ENCODE measurements at regions not wholly inside any gene's neighbourhood (a gene's known extent, or its start where the extent isn't known, plus 50 kb on each side); places are given as distances from the start of the nearest gene placed in this dataset.

DNA sequence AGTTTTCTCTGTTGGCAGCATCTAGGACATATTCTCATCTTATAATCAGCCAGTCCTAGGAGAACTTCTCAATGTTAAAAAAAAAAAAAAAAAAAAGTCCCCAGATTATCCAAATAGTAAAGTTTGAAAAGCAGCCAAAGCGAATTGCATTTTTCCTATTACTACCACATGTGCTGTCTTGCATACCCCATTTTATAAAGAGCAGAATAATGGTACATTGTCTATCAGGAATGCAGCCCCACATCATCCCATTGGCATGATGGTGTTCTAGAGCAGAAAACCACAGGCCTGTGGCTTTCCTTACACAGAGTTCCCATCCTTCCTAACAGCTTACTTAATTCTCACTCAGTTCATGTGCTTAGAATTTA is 381.6 kb downstream of the TMEM38B start:
- no peaks in the 10 kb centered on the region for H4K20me1 ChIP-seq (ENCODE audit: insufficient read depth, low read length)
- BruUV-seq (replicated peaks), result no TSS peak
- intact Hi-C loops (cut with micrococcal nuclease; ENCODE audit: unreplicated experiment), result no loop called here
- no peaks in the 10 kb centered on the region for H3K36me3 ChIP-seq (ENCODE audit: insufficient read depth, low read length)
- no peaks in the 10 kb centered on the region for H3K4me1 ChIP-seq (ENCODE audit: insufficient read depth, low read length, poor library complexity, severe bottlenecking)
- H3K4me3 ChIP-seq (ENCODE audit: low read depth, low read length, poor library complexity, severe bottlenecking), result no peak overlapping the region
- DNase-seq (ENCODE audit: low spot score), result no peak
- ChIA-PET CTCF (ENCODE audit: unreplicated experiment) (no interaction called here), POLR2A (no interaction called here)
- no peak overlapping the region for H3K27ac ChIP-seq (ENCODE audit: low read depth, low read length, poor library complexity, severe bottlenecking)
- no peak overlapping the region for H2AFZ ChIP-seq (ENCODE audit: low read length)
- TF ChIP-seq EZH2phosphoT487 (IDR thresholded peaks at IDR 0.05; ENCODE audit: borderline replicate concordance, low read depth, low read length) (no peak), CTCF (conservative IDR thresholded peaks at IDR 0.05; ENCODE audit: low read length) (no peak)
- H3K4me2 ChIP-seq (ENCODE audit: low read length), result no peak overlapping the region
- H3K79me2 ChIP-seq (ENCODE audit: insufficient read depth, low read depth, low read length), result no peaks in the 10 kb centered on the region
- H3K9me3 ChIP-seq (ENCODE audit: low read length), result no peaks in the 10 kb centered on the region
- no peaks in the 10 kb centered on the region for H3K9me2 ChIP-seq (ENCODE audit: insufficient read depth, low read length)

DNA sequence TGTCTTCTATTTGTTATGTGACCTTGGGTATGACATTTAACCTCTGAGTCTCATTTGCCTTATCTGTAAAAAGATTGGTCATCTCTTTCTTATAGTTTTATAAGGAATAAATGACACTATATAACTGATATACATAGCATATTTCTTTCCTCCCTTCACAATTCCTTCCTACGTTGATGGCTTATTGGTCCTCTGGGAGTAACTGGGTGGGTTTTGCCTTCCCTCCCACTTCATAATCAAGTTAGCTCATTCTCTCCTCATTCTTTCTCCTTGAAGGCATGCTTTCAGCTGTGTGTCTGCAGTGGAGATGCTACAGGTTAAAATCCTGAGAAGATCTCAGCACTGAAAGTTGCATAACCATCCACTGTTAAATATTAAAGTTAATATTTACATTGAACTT is 382.4 kb downstream of the TMEM38B start:
- no peaks in the 10 kb centered on the region for H3K4me1 ChIP-seq (ENCODE audit: insufficient read depth, low read length, poor library complexity, severe bottlenecking)
- ChIA-PET CTCF (ENCODE audit: unreplicated experiment) (no interaction called here), POLR2A (interaction anchor here (0.7 kb wide), 1 partner anchor 81 kb away, joined by 3 read pairs; no protein-coding TSS in a partner anchor)
- intact Hi-C loops (cut with micrococcal nuclease; ENCODE audit: unreplicated experiment), result no loop called here
- H3K79me2 ChIP-seq (ENCODE audit: insufficient read depth, low read depth, low read length), result no peaks in the 10 kb centered on the region
- H3K9me3 ChIP-seq (ENCODE audit: low read length), result no peaks in the 10 kb centered on the region
- H3K4me2 ChIP-seq (ENCODE audit: low read length), result no peak overlapping the region
- no peak for TF ChIP-seq EZH2phosphoT487 (IDR thresholded peaks at IDR 0.05; ENCODE audit: borderline replicate concordance, low read depth, low read length)
- no peak for TF ChIP-seq CTCF (conservative IDR thresholded peaks at IDR 0.05; ENCODE audit: low read length)
- no peak for DNase-seq (ENCODE audit: low spot score)
- no TSS peak for BruUV-seq (replicated peaks)
- H2AFZ ChIP-seq (ENCODE audit: low read length), result no peak overlapping the region
- no peaks in the 10 kb centered on the region for H3K9me2 ChIP-seq (ENCODE audit: insufficient read depth, low read length)
- H3K27ac ChIP-seq (ENCODE audit: low read depth, low read length, poor library complexity, severe bottlenecking), result no peak overlapping the region
- H3K36me3 ChIP-seq (ENCODE audit: insufficient read depth, low read length), result no peaks in the 10 kb centered on the region
- no peak overlapping the region for H3K4me3 ChIP-seq (ENCODE audit: low read depth, low read length, poor library complexity, severe bottlenecking)
- no peaks in the 10 kb centered on the region for H4K20me1 ChIP-seq (ENCODE audit: insufficient read depth, low read length)

GRCh38 chr9:106077731-106078130 is 383.4 kb downstream of the TMEM38B start:
- no peak for DNase-seq (ENCODE audit: low spot score)
- Histone ChIP-seq H4K20me1 (ENCODE audit: insufficient read depth, low read length) (no peaks in the 10 kb centered on the region), H3K4me2 (ENCODE audit: low read length) (no peak overlapping the region), H2AFZ (ENCODE audit: low read length) (no peak overlapping the region), H3K79me2 (ENCODE audit: insufficient read depth, low read depth, low read length) (no peaks in the 10 kb centered on the region), H3K9me2 (ENCODE audit: insufficient read depth, low read length) (no peaks in the 10 kb centered on the region), H3K36me3 (ENCODE audit: insufficient read depth, low read length) (no peaks in the 10 kb centered on the region), H3K27ac (ENCODE audit: low read depth, low read length, poor library complexity, severe bottlenecking) (no peak overlapping the region), H3K9me3 (ENCODE audit: low read length) (no peaks in the 10 kb centered on the region), H3K4me1 (ENCODE audit: insufficient read depth, low read length, poor library complexity, severe bottlenecking) (no peaks in the 10 kb centered on the region), H3K4me3 (ENCODE audit: low read depth, low read length, poor library complexity, severe bottlenecking) (no peak overlapping the region)
- BruUV-seq (replicated peaks), result no TSS peak
- ChIA-PET POLR2A (interaction anchor here (1.4 kb wide), 1 partner anchor 35 kb away, joined by 3 read pairs; no protein-coding TSS in a partner anchor), CTCF (ENCODE audit: unreplicated experiment) (no interaction called here)
- no peak for TF ChIP-seq CTCF (conservative IDR thresholded peaks at IDR 0.05; ENCODE audit: low read length)
- TF ChIP-seq EZH2phosphoT487 (IDR thresholded peaks at IDR 0.05; ENCODE audit: borderline replicate concordance, low read depth, low read length), result no peak
- intact Hi-C loops (cut with micrococcal nuclease; ENCODE audit: unreplicated experiment), result no loop called here
